ENCODE measurements at regions not wholly inside any gene's neighbourhood (a gene's known extent, or its start where the extent isn't known, plus 50 kb on each side); places are given as distances from the start of the nearest gene placed in this dataset.

DNA sequence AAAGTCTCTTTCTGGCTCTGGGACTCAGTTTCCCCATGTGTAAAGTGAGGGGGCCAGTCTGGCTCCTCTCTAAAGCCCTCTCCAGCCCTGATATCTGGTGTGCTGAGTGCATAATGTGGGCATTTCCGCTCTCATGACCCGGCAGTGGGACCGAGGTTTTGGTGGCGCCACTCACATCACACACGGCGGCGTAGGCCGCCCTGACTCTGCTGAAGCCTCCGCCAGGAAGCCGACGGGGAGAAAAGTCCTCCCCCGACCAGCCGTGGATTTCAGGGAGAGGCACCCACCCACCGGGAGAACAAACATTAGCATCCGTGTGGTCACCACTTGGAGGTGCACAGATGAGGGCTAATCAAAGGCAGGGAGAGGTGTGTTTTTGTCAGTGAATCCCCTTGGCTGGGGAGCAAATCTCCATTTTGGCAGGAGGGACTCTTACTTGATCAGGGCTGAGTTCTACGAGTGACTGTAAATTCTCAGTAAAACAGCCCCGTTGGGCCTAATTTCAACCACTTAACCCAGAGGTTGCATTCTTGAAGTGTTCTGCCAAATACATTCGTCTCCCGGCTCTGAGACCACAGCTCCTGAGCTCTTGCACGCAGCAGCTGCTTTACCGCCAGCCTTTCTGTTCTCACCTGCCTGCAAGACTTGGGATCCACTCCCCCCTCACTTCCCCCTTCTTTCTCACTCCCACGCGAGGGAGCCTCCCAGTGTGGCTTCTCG, 118.2 kb downstream of the FOXD2 start:
- H3K9me3 Mint-ChIP-seq = no peaks in the 10 kb centered on the region
- TF ChIP-seq AFF4 (CRISPR knock-in tag; IDR thresholded peaks at IDR 0.05; ENCODE audit: borderline replicate concordance) (no peak), ZMAT4 (CRISPR knock-in tag; IDR thresholded peaks at IDR 0.05) (no peak), TCF7 (CRISPR knock-in tag; IDR thresholded peaks at IDR 0.05; ENCODE audit: low read depth) (no peak), STAT6 (CRISPR knock-in tag; conservative IDR thresholded peaks at IDR 0.05; ENCODE audit: low read depth) (no peak), ATF3 (CRISPR knock-in tag; conservative IDR thresholded peaks at IDR 0.05) (no peak), ZNF219 (CRISPR knock-in tag; IDR thresholded peaks at IDR 0.05; ENCODE audit: borderline replicate concordance) (no peak), NFYB (CRISPR knock-in tag; conservative IDR thresholded peaks at IDR 0.05; ENCODE audit: low read depth) (no peak), NR1H2 (CRISPR knock-in tag; IDR thresholded peaks at IDR 0.05) (no peak), ZNF512 (CRISPR knock-in tag; IDR thresholded peaks at IDR 0.05; ENCODE audit: borderline replicate concordance) (no peak), CBFB (CRISPR knock-in tag; IDR thresholded peaks at IDR 0.05; ENCODE audit: low read depth) (no peak), ZNF416 (CRISPR knock-in tag; IDR thresholded peaks at IDR 0.05) (no peak), USF1 (CRISPR knock-in tag; IDR thresholded peaks at IDR 0.05) (no peak), NFE2L1 (CRISPR knock-in tag; IDR thresholded peaks at IDR 0.05) (no peak), KAT7 (CRISPR knock-in tag; IDR thresholded peaks at IDR 0.05; ENCODE audit: borderline replicate concordance) (no peak), ZNF263 (CRISPR knock-in tag; IDR thresholded peaks at IDR 0.05; ENCODE audit: low read depth) (no peak)
- TF ChIP-seq, protein P1, sequence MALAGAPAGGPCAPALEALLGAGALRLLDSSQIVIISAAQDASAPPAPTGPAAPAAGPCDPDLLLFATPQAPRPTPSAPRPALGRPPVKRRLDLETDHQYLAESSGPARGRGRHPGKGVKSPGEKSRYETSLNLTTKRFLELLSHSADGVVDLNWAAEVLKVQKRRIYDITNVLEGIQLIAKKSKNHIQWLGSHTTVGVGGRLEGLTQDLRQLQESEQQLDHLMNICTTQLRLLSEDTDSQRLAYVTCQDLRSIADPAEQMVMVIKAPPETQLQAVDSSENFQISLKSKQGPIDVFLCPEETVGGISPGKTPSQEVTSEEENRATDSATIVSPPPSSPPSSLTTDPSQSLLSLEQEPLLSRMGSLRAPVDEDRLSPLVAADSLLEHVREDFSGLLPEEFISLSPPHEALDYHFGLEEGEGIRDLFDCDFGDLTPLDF (CRISPR knock-in tag; IDR thresholded peaks at IDR 0.05) = no peak
- TF ChIP-seq, protein P2, sequence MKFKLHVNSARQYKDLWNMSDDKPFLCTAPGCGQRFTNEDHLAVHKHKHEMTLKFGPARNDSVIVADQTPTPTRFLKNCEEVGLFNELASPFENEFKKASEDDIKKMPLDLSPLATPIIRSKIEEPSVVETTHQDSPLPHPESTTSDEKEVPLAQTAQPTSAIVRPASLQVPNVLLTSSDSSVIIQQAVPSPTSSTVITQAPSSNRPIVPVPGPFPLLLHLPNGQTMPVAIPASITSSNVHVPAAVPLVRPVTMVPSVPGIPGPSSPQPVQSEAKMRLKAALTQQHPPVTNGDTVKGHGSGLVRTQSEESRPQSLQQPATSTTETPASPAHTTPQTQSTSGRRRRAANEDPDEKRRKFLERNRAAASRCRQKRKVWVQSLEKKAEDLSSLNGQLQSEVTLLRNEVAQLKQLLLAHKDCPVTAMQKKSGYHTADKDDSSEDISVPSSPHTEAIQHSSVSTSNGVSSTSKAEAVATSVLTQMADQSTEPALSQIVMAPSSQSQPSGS (CRISPR knock-in tag; IDR thresholded peaks at IDR 0.05; ENCODE audit: borderline replicate concordance, low read depth) = no peak
- TF ChIP-seq, protein P3, sequence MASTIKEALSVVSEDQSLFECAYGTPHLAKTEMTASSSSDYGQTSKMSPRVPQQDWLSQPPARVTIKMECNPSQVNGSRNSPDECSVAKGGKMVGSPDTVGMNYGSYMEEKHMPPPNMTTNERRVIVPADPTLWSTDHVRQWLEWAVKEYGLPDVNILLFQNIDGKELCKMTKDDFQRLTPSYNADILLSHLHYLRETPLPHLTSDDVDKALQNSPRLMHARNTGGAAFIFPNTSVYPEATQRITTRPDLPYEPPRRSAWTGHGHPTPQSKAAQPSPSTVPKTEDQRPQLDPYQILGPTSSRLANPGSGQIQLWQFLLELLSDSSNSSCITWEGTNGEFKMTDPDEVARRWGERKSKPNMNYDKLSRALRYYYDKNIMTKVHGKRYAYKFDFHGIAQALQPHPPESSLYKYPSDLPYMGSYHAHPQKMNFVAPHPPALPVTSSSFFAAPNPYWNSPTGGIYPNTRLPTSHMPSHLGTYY (CRISPR knock-in tag; IDR thresholded peaks at IDR 0.05) = no peak
- POLR2A ChIA-PET = no interaction called here
- ATAC-seq (peak; percentile 53), DNase-seq (ENCODE audit: low spot score) (no peak)
- CTCF ChIA-PET = interaction anchor here (1.3 kb wide), 1 partner anchor 10 kb away, joined by 7 read pairs; no protein-coding TSS in a partner anchor
- H3K4me3 Mint-ChIP-seq = no peak overlapping the region
- peaks cover 27% of the 10 kb centered on the region for H3K27me3 Mint-ChIP-seq (ENCODE audit: low read depth)
- H3K36me3 Mint-ChIP-seq = no peaks in the 10 kb centered on the region
- H3K4me1 Mint-ChIP-seq = peaks cover 10% of the 10 kb centered on the region
- H3K27ac Mint-ChIP-seq = no peak overlapping the region

Measured in WTC11 (cell line).